Posterior cingulate gyrus (tissue), 11 donors: ENCODE measurements at regions not wholly inside any gene's neighbourhood (a gene's known extent, or its start where the extent isn't known, plus 50 kb on each side); places are given as distances from the start of the nearest gene placed in this dataset.

Source experiments
- DNase-seq, 10 donors: peaks; one replicate each; pipeline versions ENCODE4 v3.0.0 to v3.0.0-alpha.2; 2020 to 2021; ENCODE audit warnings: mixed read lengths in 3 of 10
- intact Hi-C: fragments of 100-400 bp; cut with DNase I; formaldehyde crosslinking; loops from one replicate; pipeline ENCODE4 v1.15.1; 2023

DNA sequence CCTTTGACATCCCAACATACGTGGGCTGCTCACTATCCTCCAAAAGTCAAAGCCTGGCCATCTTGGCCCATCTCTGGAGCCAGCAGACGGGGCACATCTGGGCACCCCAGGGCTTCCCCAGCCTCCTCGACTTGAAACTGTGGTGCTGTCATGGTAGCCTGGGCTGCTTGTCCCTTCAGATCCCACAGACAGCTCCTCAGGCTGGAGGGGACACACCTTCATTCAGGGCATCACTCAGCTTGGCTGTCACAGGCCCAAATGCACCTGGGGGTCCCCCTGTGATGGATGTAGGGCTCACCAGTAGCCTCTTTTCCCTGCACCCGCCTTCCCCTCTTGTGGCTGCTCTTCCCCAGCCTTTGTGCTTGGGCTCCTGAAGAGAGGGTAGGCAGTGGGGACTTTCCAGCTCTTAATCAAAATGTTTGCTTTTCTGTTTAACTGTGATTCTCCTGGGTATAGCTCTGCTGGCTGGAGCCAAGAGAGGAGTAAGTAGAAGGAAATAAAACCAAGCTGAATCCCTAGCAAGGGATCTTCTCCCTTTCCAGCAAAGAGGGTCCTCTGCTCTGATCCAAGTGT is 92.3 kb downstream of the GYPC start:
- DNase-seq, result no peak
- intact Hi-C loops, result no loop called here

DNA sequence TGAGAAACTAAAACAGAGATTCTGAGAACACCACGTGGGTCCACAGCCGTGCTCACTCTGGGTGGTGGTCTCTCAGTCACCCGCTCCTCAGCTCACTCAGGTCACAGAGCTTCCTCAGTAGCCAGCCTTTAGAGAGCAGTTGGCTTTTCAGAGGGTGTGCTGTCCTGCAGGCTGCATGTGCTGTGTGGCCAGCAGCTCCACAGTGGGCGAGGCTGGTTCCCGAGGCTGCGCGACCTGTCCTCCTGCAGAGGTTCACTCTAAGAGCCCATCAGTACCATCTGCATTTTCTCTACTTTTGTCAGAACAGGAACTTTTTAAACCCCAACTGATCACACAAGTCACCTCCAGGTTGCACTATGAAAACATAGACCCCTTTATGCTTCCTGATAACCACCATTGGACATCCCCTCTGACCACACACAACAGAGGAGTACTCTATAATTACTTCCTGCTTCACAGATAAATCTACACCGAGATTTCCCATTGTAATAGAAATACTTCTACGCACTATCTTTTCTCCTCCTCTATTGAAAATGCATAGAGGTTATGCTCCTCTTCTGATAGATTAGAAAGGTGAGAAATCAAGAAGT is 93.1 kb downstream of the GYPC start:
- DNase-seq, result no peak
- intact Hi-C loops, result no loop called here

DNA sequence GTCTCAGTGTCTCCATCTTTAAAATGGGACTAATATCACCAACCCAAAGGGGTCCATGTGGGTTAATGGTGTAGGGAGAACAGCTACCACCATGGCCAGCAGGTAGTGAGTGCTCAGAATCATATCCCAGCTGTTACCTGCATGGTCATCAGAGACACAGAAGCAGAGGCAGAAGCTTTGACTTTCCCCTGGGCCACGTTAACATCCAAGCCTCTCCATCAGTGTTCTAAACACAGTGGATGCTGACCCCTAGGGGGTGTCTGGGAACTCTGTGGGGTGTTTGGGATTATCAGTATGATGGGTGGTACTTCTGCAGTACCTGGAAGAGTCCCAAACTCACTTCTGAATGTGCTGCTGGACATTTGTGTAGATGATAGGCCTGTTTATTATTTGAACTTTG is 93.6 kb downstream of the GYPC start:
- intact Hi-C loops, result no loop called here

DNA sequence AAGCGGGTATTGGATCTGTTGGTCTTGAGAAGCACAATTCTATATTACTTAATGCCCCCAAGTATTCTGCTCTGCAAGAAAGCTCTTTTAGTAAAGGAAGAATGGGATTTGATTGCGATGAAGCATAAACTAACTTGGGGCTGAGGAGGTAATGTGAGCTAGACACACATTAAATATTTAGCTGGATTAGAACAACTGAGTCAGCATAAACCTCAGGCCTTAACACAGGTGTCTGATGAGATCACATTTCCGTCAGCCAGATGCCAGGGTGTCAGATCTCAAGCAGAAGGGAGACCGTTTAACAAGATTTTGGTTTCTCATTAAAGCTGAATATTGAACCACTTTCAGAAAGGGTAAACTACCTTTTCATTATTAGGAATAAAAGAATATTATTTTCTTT is 94.5 kb downstream of the GYPC start:
- intact Hi-C loops, result no loop called here
- DNase-seq, result no peak

More for the DNA sequence above, 93.6 kb downstream of the GYPC start:
- no peak for DNase-seq

DNA sequence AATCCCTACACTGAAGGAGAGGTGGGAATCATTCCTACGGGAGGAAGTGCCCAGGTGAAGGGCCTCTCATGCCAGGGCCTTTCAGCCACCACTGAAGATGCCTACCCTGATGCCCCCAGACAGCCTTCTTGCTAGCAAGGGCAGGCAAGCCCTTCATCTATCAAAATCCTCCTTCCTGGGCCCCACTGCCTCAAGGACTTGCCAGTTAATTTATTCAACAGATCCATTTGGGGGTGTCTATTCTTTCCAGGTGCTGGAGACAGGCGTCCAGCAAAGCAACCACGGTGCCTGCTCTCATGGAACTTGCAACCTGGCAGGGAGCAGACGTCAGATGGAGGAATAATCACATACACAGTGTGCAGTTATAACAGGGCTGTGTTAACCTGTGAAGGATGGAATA is 95.5 kb downstream of the GYPC start:
- intact Hi-C loops, result no loop called here
- DNase-seq, result no peak

DNA sequence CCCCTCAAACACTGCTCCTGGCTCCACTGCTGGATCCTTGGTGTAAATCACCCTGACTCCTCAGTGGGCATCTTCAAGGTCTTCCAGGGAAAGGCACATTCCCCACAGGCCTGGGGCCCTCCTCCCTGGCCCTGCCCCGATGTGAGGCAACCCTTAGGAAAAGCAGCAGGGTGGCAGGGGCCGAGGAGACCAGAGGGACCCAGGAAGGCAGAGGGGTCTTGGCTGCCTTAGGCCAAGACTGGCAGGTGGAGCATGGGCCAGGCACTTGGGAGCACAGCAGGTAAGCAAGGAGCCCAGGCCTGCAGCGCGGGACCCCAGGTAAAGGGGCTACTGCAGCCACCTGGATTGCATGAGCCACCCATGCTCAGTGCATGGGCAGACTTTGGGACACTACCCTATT is 96.9 kb downstream of the GYPC start:
- intact Hi-C loops, result no loop called here
- DNase-seq, result no peak

DNA sequence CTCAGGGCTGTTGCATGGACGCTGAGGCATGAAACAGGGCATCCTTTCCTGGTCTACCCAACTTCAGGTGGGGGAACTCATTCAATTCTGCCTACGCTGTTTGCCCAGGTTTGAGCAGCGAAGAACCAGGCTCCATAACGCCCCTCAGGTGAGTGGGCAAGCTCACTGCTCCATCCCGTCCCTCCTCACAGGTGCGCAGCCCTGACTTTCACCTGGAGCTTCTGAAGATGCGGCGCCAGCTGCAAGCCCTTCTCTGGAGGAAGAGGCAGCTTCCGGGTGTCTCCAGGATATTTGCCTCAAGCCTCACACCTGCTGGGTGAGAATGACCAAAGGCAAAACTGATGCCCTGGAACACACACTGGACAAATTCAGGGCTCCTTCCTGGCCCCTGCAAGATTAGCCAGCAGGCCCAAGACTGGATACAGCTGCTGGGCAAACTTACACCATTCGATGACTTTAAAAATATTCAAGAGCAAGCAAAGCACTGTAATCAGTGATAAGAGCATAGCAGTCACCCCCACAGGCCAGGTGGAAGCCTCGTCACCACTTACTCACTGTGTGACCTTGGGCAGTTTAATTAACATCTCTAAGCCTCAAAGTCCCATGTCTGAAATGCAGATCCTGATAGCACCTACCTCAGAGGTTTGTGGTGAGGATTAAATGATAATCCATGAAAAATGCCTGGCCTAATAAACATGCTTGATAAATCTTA is 97.7 kb downstream of the GYPC start:
- intact Hi-C loops, result no loop called here
- no peak for DNase-seq

DNA sequence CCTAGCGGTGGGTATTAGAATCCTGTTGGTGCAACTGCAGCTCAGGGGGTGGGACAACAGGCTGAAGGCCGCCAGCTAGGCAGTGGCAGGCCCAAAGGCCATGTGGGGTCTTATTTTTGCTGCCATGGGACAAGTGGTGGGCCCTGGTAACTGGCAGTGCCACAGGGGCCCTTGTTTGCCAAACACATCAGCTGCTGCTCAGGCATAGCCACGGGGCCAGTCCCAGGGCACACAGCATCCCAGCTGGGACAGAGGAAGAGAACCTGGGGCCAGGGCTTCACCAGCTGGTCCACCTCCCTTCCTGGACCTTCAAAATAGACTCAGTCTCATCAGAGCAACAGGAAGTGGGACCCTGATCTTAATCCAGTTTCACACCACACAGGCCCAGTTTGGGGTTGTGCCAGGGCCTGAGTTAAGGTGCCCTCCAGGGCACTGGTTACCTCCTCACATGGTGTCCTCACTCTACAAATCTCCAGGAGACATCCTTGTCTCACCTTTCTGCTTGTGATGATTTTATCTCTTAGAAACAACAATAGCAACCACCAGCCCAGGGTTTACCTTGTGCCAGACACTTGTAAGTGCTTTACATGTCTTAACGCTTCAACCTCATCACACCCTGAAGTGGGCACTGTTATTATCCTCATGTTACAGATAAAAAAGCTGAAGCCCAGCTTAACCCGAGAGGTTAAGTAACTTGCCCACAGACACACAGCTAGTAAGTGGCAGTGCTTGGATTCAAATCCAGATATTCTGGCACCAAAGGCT is 98.5 kb downstream of the GYPC start:
- intact Hi-C loops, result no loop called here
- DNase-seq, result no peak

DNA sequence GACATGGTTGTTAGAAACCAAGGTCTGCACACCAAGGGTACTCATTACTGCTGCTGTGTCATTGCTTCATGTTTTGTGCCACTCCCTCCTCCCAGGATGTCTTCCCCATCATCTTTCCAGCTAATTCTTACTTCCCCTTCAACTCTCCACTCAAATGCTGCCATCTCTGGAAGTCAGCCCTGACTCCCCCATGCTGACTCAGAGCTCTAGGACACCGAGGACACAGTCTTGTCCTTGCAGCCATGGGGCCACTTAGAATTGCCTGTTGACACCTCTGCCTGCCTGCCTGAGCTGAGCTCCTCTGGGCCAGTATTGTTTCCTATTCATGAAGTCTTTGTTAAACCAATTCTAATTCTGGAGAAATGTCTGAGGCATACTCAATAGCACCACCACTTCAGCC is 100.2 kb downstream of the GYPC start:
- no peak for DNase-seq
- intact Hi-C loops, result no loop called here

DNA sequence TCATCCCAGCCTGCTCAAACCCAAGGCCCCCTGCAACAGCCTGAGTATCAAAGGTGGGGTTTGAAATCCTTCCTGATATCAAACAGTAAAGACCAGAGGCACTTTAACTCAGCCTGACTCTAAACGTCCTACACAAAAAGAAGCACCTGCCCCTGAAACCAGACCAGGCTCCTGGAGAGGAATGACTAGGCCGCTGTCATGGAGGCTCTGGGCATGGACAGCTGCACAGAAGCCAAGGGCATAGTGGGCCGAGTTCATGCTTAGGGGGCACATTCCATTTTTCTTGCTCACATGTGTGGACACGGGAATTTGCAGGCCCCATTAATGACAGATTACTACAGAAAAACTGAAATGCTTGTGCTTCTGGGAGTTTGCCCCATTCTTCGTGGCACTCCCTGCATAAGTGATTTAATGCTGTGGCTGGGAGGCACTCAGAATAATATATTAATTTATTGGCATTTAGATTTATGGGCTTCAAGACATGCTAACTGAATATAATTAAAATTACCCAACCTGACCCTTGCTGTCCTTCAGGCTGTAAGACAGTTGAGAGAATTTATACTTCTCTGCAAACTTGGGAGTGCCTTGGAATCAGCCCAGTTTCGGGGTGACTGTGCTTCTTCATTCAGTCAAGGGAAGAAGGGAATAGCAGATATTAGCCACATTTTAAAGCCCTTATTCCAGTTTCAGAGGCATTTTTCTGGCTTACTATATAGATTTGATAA is 105.5 kb downstream of the GYPC start:
- intact Hi-C loops, result no loop called here
- DNase-seq, result peak in 1 of 10 donors; percentile 30

DNA sequence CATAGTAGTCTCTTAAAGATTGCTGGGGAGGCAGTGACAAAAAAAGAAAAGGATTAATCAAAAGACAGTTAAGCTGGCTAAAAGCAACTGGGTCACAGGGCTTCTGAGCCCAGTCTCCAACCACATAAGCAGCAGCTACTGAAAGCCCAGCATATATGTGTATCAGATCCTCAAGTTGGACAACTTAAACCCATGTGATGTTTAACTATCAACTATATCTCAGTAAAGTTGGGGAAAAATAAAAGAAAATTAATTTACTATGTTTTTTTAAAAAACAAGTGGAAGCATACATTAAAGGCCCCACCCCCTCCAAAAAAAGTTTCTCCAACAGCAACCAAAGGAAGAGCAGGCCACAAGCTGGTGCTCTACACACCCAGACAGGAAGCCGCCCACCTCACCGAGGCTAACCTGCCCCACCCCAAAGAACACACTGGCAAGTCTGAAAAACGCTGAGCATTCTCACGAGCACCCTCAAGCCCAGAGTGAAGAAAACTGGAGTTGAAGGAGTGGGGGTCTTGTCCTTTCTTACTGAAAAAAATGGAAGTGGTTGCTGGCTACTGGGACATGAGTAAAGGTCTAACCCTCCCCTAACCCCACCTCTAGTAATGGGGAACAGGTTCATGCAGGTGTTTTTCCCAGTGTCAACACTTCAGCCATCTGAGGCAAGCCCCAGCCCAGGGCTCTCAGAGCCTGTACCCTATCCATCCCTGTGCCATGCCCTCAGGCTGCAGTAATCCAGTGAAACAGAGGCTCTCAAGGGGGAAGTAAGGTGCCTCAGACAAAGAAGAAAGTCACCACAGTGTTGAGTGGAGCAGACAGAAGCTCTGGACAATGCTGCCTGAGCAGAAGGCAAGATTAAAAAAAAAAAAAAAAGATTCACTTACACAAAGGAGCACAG is 106.3 kb downstream of the GYPC start:
- peak in 1 of 10 donors; percentile 63 for DNase-seq
- intact Hi-C loops, result no loop called here

DNA sequence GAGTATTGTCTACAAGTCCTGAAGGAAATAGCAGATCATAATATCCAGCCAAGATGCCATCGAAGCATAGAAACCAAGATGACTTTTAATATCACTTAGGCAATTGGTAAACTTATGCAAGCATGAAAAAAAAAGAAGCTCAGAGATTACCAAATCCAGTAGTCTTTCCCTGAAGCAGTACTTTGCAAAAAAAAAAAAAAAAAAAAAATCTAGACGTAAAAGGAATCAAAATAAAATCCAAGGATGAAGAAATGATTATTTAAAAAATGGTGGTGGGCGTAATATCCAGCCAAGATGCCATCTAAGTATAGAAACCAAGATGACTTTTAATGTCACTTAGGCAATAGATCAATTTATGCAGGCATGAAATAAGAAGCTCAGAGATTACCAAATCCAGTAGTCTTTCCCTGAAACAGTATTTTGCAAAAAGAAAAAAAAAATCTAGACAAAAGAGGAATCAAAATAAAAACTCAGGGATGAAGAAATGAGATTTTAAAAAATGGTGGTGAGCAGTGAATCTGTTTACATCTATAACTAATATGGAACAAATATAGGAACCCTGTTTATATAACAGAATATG is 108.8 kb downstream of the GYPC start:
- intact Hi-C loops, result no loop called here
- no peak for DNase-seq

DNA sequence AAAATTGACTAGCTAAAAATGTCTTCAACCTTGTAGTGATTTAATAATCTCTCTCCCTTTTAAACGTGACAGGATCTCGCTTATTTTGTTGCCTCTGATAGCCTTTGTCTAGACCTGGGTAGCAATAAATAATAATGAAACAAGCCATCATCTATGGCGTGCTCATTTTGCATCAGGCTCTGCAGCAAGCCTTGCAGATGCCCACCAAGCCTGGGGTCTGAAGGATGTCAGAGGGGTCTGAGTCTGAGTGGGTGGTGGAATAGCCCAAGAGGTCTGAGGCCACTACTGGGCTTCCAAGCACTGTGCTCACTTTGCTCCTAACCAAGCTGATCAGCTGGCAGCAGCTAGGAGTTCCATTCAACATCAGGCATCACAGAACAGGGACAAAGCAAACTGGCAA is 109.4 kb downstream of the GYPC start:
- peak in 1 of 10 donors; percentile 46 for DNase-seq
- intact Hi-C loops, result no loop called here

DNA sequence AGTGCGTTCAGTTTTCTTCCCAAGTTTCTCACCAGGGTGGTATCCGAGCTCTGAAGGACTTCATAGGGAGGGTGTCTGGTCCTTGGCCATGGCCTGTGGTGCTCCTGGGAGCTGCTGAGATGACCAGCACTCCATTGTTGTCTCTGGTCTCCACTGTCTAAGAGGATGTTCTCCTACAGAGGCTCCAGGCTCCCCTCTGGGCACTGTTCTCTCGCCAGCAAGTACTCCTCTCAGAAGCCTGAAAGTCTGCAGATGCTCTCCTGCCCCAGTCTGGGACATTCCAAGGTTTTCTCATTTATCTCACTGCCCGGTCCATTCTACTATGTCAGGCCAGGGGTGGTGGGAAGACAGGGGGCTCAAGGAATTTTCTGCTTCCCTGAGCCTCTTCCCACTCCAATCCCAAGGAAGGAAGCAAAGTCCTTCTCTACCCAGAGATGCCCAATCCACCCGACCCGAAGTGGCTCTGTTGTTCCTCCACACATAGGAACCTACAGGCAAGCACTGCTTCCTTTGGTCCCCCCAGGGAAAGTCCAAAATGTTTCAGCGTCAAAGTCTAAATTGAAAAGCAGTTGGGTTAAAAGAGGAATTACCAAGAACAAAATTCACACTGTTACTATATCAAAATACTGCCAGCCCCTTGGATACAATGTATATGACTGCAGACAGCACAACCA is 110.5 kb downstream of the GYPC start:
- peak in 1 of 10 donors; percentile 55 for DNase-seq

DNA sequence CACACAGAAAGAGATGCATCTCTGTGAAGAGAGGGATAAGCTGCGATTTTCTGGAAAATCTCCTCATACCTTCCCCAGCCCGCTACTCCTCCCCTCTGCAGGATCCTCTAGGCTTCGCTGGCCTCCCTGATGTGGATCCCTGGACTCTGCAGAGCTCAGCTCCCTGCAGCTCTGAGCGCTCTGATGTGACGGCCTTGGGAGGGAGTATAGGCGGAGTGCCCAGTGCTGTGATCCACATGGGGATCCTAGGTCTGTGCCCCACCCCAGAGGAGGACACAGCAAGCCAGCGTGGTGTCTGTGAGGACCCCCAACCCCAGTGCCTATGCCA is 111.0 kb downstream of the GYPC start:
- intact Hi-C loops, result no loop called here

More for the DNA sequence above, 110.5 kb downstream of the GYPC start:
- intact Hi-C loops, result no loop called here

DNA sequence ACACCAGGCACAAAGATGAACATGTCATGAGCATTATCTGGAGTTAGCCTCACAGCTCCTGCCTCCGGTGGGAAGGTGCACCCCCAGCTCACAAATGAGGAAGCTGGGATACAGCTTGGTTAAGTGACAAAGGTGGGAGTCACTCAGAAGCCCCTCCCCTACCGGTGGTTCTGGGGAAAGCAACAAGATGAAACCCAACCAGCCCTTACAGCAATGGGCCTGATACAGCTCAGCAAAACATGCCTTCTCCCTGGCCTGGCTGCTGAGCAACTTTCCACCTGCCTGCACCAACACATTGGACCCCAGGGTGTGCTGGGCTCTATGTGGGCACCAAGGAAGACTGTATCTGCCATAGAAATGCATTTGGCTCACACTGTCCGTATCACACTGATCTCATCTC is 113.2 kb downstream of the GYPC start:
- intact Hi-C loops, result no loop called here
- DNase-seq, result peak in 2 of 10 donors; percentile 25 to 46

More for the DNA sequence above, 111.0 kb downstream of the GYPC start:
- peak in 1 of 10 donors; percentile 57 for DNase-seq

DNA sequence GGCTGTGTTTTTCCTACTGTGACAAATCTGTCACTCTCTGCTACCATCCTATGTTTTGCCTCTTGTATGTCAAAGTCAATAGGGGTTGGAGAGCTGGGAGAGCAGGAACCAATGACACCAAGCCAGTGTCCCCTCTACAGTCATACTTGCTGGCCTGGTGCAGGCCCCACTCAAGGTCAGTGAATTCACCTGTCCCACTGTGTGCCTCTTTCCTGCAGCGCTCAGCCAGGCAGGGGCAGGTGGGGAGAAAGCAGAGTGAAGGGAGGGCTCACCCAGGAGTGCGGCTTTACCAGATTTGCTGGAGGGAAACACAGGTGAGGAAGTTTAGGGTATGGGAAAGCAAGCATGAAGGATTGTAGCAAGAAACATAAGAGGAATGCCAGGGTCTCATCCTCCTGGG is 114.5 kb downstream of the GYPC start:
- intact Hi-C loops, result no loop called here
- peak in 2 of 10 donors; percentile 10 to 31 for DNase-seq

DNA sequence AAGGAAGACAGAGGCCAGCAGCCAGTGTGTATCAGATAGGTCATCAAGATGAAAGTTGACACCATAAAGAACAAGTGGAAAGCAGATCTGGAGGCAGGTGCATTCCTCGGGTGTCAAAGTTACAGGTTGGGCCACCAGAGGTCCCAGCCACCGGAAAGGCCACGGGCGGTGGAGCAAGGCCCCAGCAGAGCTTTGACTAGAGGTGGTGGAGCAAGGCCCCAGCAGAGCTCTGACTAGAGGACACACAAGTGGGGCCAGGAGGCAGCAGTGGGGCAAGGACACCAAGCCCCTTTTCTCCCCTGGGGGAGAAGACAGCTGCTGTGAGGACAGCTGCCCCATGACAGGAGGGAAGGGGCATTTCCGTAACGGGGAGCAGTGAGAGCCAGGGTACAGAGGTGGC is 115.1 kb downstream of the GYPC start:
- DNase-seq, result peak in 2 of 10 donors; percentile 51 to 66
- intact Hi-C loops, result no loop called here
